Upper lobe of left lung (tissue), 6 donors: ENCODE measurements at regions not wholly inside any gene's neighbourhood (a gene's known extent, or its start where the extent isn't known, plus 50 kb on each side); places are given as distances from the start of the nearest gene placed in this dataset.

Experiments
- ATAC-seq, 2 donors: fragments of 200-7000 bp; cut with Tn5 transposase; one replicate each; pipeline ENCODE4 v1.9.1; 2022; ENCODE audit warnings: mild to moderate bottlenecking in 2 of 2, moderate library complexity in 2 of 2; ENCODE audit not compliant: low FRiP score in 2 of 2
- DNase-seq, 2 donors: peaks; one replicate each; pipeline ENCODE4 v3.0.0-alpha.2; 2019 to 2020
- H3K27ac ChIP-seq, 4 donors: fragments of 200-600 bp; sonication (generic); one replicate each; pipeline ENCODE4 v1.5.1; 2016 to 2019
- H3K27me3 ChIP-seq, 4 donors: fragments of 200-600 bp; sonication (generic); one replicate each; pipeline ENCODE4 v1.5.1; 2017 to 2019
- H3K36me3 ChIP-seq, 4 donors: fragments of 200-600 bp; sonication (generic); one replicate each; pipeline ENCODE4 v1.5.1; 2016 to 2019
- H3K4me1 ChIP-seq, 4 donors: fragments of 200-600 bp; sonication (generic); one replicate each; pipeline ENCODE4 v1.5.1; 2018 to 2019
- H3K4me3 ChIP-seq, 4 donors: fragments of 200-600 bp; sonication (generic); one replicate each; pipeline ENCODE4 v1.5.1; 2017 to 2019; ENCODE audit warnings: mild to moderate bottlenecking in 2 of 4, moderate library complexity in 1 of 4
- H3K9me3 ChIP-seq, 4 donors: fragments of 200-600 bp; sonication (generic); one replicate each; pipeline ENCODE4 v1.5.1; 2018 to 2019
- CTCF ChIP-seq, 6 experiments: fragments of 450-650 bp in 4 of 6; fragments of 200-600 bp in 2 of 6; sonication (generic) in 2 of 6; IDR thresholded peaks; one replicate each; pipeline ENCODE4 v1.5.1; 2016 to 2019; ENCODE audit warnings: antibody characterized with exemption in 6 of 6
- EP300 ChIP-seq, 4 donors: sonication (generic); formaldehyde crosslinking; IDR thresholded peaks; one replicate each; pipeline ENCODE4 v1.5.1; 2017; ENCODE audit warnings: antibody characterized with exemption in 4 of 4, control low read depth in 2 of 4
- POLR2A ChIP-seq, 4 donors: fragments of 450-650 bp; IDR thresholded peaks; one replicate each; pipeline ENCODE4 v1.5.1; 2016 to 2017; ENCODE audit warnings: antibody characterized with exemption in 4 of 4, mild to moderate bottlenecking in 2 of 4
- POLR2AphosphoS5 ChIP-seq, 2 donors: sonication (generic); formaldehyde crosslinking; IDR thresholded peaks; one replicate each; pipeline ENCODE4 v1.5.1; 2017; ENCODE audit warnings: antibody characterized with exemption in 2 of 2
- WGBS, 2 donors: methylation state at CpG; one replicate each; pipeline ENCODE4 v1.1.5; 2017 to 2018; 5-methylcytosine and 5-hydroxymethylcytosine counted together
- donor health status: DM: no; HTN: no; CAD: no; lungs with moderate emphysema.
- donor health status: DM: no; HTN: yes; CAD: no; lungs with severe emphysema.

GRCh38 chr2:196260546-196260945 lies 89.2 kb upstream of the STK17B start:
- TF ChIP-seq POLR2AphosphoS5 (IDR thresholded peaks at IDR 0.05) = no peak
- TF ChIP-seq POLR2A (IDR thresholded peaks at IDR 0.05) = no peak
- TF ChIP-seq EP300 (IDR thresholded peaks at IDR 0.05) = no peak
- TF ChIP-seq CTCF (IDR thresholded peaks at IDR 0.05) = no peak
- 87 to 94% methylated on average over 5 of the region's 5 CpGs for WGBS, 2 donors
- ATAC-seq = no peak
- Histone ChIP-seq H3K27ac (peak overlapping the region in 3 of 4 donors; percentile 3 to 55 (median 52)), H3K9me3 (no peaks in the 10 kb centered on the region), H3K27me3 (no peaks in the 10 kb centered on the region), H3K4me1 (peaks cover 0 to 25% (median 16%) of the 10 kb centered on the region in 4 donors), H3K36me3 (peaks cover 0 to 16% (median 0%) of the 10 kb centered on the region in 4 donors), H3K4me3 (no peak overlapping the region)
- DNase-seq = no peak

- TF ChIP-seq POLR2A (IDR thresholded peaks at IDR 0.05) (no peak), CTCF (IDR thresholded peaks at IDR 0.05) (no peak), EP300 (IDR thresholded peaks at IDR 0.05) (no peak), POLR2AphosphoS5 (IDR thresholded peaks at IDR 0.05) (no peak)
Measured at GRCh38 chr2:196262606-196263005, 91.2 kb upstream of the STK17B start.

GRCh38 chr2:196263181-196263747 lies 91.9 kb upstream of the STK17B start:
- Histone ChIP-seq H3K4me1 (peaks cover 18 to 40% (median 27%) of the 10 kb centered on the region in 4 donors), H3K27me3 (no peaks in the 10 kb centered on the region), H3K9me3 (no peaks in the 10 kb centered on the region), H3K4me3 (no peak overlapping the region), H3K36me3 (peaks cover 0 to 8% (median 0%) of the 10 kb centered on the region in 4 donors), H3K27ac (peak overlapping the region; percentile 1 to 69 (median 60))
- ATAC-seq = peak; percentile 75 to 80
- TF ChIP-seq POLR2A (IDR thresholded peaks at IDR 0.05) (peak in 1 of 4 donors; percentile 30), CTCF (IDR thresholded peaks at IDR 0.05) (no peak), EP300 (IDR thresholded peaks at IDR 0.05) (peak in 1 of 4 donors; percentile 5)
- WGBS, 2 donors = 28 to 41% methylated on average over 8 of the region's 8 CpGs
- DNase-seq = no peak

More at GRCh38 chr2:196262606-196263005, 91.2 kb upstream of the STK17B start:
- peak overlapping the region; percentile 1 to 69 (median 60) for H3K27ac ChIP-seq
- no peak overlapping the region for H3K4me3 ChIP-seq
- DNase-seq = no peak
- no peaks in the 10 kb centered on the region for H3K9me3 ChIP-seq
- H3K4me1 ChIP-seq = peaks cover 12 to 34% (median 21%) of the 10 kb centered on the region in 4 donors
- 75 to 77% methylated on average over 9 of the region's 9 CpGs for WGBS, 2 donors
- no peaks in the 10 kb centered on the region for H3K27me3 ChIP-seq
- H3K36me3 ChIP-seq = peaks cover 0 to 8% (median 0%) of the 10 kb centered on the region in 4 donors
- no peak for ATAC-seq

GRCh38 chr2:196266351-196266750 lies 95.0 kb upstream of the STK17B start:
- ATAC-seq = no peak

More at GRCh38 chr2:196266351-196266750, 95.0 kb upstream of the STK17B start:
- Histone ChIP-seq H3K4me1 (peaks cover 23 to 56% (median 40%) of the 10 kb centered on the region in 4 donors), H3K4me3 (no peak overlapping the region), H3K27ac (no peak overlapping the region), H3K27me3 (no peaks in the 10 kb centered on the region), H3K9me3 (no peaks in the 10 kb centered on the region), H3K36me3 (peaks cover 0 to 15% (median 0%) of the 10 kb centered on the region in 4 donors)
- DNase-seq = no peak
- TF ChIP-seq CTCF (IDR thresholded peaks at IDR 0.05) (no peak), POLR2A (IDR thresholded peaks at IDR 0.05) (no peak), POLR2AphosphoS5 (IDR thresholded peaks at IDR 0.05) (no peak), EP300 (IDR thresholded peaks at IDR 0.05) (no peak)
